ENCODE measurements at regions not wholly inside any gene's neighbourhood (a gene's known extent, or its start where the extent isn't known, plus 50 kb on each side); places are given as distances from the start of the nearest gene placed in this dataset.

DNA sequence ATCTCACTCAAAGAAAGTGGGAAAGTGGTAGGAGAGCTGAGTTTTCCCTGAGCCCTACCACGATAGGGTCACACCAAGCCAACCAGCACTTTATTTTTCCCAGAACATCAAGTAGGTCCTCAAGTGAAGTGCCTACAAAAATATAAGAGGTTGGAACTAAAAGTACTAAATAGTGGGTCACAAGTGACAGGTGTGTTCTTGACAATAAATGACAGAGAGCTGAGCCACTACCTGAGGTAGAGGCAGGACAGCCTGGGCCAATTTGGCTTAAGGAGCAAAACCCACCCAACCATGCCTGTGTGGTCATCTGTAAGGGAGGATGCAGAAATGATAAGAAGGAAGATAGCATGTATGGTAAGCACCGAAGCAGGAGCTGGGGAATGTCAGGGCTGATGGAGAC, 154.8 kb upstream of the SSTR4 start:
- no peak for ATAC-seq
- DNase-seq, result no peak
- intact Hi-C loops (cut with micrococcal nuclease), result no loop called here

DNA sequence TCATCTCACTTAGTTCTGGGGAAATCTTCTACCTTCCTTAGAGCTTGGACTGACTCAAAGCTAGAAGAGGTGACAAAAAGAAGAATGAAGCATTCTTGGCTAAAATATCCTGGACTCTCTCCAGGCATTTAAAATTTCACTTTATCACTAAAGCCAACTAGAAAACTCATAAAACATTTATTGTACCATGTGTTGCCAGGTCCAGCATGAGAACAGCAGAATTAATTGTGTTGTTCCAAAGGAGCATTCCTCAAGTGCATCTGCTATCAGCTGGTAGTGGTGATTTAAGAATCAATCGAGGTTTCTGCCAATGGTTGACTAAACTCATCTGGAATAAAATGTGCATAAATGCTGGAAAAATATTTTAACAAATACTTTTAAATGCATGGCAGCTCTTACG, 147.3 kb upstream of the SSTR4 start:
- intact Hi-C loops (cut with micrococcal nuclease), result no loop called here
- ATAC-seq, result no peak
- no peak for DNase-seq

DNA sequence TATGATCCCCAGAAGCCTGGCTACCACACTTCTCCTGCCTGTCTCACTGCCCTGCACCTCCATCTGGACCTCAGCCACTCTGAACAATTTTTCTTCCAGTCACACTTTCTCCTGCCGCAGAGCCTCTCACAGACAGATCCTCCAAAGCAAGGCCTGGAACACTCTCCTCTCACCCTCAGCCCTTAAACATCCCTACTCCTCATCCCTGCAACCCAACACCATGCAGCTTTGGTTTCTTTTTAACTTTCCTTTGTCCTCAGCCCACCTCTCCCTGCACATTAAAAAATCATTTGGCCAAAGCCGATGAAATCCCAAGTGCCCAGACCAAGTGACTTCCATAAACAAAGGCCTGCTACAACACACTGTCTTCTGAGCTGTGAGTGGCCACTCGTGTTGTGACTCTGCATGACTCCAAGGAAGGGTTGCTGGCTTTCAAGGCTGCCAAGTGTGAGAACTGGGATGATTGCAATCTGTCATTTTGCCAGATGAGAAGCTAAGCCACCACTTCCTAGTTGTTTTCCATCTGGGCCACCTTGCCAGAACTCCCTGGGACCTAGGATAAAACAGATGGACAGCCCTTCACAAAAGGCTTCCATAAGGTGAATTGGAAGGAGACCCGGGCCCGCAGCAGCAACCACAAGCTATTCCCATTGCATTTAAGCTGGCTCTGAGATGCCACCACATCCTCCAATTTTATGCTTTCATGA, 144.4 kb upstream of the SSTR4 start:
- ATAC-seq, result no peak
- no peak for DNase-seq
- intact Hi-C loops (cut with micrococcal nuclease), result no loop called here

DNA sequence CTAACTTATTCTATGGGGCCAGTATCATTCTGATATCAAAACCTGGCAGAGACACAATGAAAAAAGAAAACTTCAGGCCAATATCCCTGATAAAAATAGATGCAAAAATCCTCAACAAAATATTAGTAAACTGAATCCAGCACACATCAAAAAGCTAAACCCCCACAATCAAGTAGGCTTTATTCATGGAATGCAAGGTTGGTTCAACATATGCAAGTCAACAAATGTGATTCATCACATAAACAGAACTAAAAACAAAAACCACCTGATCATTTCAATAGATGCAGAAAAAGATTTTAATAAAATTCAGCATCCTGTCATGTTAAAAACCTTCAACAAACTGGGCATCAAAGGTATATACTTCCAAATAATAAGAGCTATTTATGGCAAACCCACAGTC, 133.9 kb upstream of the SSTR4 start:
- DNase-seq, result no peak
- intact Hi-C loops (cut with micrococcal nuclease), result no loop called here
- no peak for ATAC-seq

DNA sequence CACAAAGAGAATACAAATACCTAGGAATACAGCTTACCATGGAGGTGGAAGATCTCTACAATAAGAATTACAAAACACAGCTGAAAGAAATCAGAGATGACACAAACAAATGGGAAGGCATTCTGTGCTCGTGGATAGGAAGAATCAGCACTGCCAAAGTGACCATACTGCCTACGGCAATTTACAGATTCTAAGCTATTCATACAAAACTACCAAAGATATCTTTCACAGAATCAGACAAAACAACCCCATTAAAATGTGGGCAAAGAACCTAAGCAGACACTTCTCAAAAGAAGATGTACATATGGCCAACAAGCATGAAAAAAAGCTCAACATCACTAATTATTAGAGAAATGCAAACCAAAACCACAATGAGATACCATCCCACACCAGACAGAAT, 133.2 kb upstream of the SSTR4 start:
- intact Hi-C loops (cut with micrococcal nuclease), result no loop called here
- no peak for ATAC-seq

DNA sequence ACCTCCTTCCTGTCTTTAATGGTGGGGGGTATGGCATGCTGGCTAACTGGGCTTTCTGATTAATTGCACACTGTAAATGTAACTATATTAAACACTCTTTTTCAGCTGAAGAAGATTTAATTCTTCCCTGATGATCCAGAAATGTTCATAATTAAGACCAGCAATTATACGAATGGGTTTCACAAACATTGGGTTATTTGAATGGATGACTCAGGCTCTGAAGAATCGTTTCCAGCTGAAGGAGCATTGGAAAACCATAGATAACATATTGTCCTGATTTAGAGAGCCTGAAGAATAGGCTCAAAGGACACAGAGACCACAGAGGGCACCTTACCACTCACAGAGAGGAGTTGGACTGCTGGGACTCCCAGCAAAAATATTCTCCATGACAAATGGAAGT, 130.7 kb upstream of the SSTR4 start:
- DNase-seq (no peak), ATAC-seq (no peak)
- intact Hi-C loops (cut with micrococcal nuclease), result no loop called here

More for the DNA sequence above, 133.2 kb upstream of the SSTR4 start:
- DNase-seq, result no peak

DNA sequence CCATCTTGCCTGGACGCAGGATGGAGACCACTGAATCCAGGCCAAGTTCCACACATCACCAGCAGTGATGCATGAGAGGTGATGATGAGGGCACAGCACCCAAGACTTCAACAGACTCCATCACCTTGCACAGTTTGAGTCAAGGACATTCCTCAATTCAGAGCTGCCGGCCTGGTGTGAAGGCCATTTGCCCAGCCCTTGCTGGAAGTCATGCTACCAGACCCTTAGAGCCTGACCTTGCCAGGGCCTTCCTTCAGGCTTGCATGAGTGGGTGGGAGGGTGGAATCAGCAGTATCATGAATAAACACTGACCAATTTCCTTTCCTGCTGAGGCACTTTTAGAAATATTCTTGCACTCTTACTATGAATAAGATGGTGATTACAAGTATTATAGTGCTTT, 130.2 kb upstream of the SSTR4 start:
- intact Hi-C loops (cut with micrococcal nuclease), result no loop called here
- ATAC-seq, result no peak
- no peak for DNase-seq

DNA sequence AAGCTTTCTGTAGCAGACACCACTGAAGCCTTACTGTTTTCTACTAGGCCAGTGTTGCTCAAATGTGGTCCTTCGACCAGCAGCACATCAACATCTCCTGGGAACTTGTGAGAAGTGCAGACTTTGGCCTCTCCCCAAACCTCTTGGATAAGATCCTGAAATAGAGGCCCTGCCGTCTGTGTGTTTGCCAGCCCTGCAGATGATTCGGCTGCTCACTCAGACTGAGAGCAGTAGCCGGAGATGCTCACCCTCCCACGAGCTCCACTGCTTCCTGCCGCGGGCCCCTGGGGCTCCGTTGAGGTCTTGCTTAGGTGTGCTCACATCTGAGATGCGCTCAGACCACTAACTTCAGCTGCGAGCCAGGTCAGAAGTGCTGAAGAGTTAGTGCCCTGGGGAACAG, 129.5 kb upstream of the SSTR4 start:
- peak; percentile 91 for ATAC-seq
- peak; percentile 56 for DNase-seq
- intact Hi-C loops (cut with micrococcal nuclease), result no loop called here

DNA sequence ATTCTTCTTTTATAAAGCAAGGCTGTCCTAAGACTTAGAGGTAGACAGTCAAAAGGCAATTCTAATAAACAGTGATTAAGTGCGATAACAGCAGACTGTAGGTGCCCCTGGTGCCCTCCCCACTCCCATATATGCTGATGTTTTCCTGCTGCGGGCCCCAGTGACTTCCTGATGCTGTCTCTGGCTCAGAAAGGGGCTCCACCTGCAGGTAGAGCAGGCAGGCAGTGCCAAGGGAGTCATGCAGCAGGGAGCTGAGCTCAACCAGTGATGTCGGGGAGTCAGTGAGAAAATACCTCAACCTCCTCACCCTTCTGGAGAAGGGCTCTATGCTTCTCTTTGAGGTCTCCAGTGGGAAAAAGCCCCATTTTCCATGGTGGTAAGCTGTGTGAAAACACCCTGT, 126.7 kb upstream of the SSTR4 start:
- DNase-seq, result no peak
- no peak for ATAC-seq
- intact Hi-C loops (cut with micrococcal nuclease), result no loop called here

DNA sequence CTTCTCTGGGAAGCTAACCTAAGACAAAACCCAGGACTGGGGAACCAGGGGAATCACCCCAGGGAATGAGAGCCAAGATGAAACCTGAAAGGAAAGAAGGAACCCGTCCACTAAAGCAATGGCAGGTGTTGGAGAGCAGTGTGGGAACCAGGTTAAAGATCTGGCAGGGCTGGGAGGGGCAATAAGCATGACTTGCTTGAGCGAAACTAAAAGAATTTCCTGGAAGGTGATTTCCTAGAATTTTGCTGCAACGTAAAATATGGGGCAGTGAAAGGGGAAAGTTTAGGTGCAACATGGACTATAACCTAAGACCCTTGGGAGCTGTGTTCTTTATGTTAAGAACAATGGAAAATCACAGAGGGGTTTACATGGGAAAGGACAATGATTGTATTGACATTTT, 126.2 kb upstream of the SSTR4 start:
- ATAC-seq, result no peak
- intact Hi-C loops (cut with micrococcal nuclease), result no loop called here
- DNase-seq, result no peak

DNA sequence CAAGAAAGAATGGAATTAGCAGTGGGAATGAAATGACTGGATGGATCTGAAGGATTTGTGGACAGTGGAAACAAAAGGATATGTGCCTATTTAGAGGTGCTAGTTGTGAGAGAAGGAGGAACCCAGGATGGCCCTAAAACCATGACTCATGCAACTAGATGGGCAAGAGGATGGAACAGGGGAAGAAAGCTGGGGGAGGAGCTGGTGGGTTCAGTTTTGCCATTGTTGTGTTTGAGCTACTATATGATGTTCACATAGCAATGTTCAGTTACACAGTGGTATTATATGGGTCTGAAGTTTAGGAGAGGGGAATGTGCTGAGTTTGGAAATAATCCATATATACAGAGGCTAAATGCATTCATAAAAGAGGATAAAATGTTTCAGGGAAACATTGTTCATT, 125.7 kb upstream of the SSTR4 start:
- ATAC-seq, result no peak
- intact Hi-C loops (cut with micrococcal nuclease), result no loop called here
- no peak for DNase-seq

DNA sequence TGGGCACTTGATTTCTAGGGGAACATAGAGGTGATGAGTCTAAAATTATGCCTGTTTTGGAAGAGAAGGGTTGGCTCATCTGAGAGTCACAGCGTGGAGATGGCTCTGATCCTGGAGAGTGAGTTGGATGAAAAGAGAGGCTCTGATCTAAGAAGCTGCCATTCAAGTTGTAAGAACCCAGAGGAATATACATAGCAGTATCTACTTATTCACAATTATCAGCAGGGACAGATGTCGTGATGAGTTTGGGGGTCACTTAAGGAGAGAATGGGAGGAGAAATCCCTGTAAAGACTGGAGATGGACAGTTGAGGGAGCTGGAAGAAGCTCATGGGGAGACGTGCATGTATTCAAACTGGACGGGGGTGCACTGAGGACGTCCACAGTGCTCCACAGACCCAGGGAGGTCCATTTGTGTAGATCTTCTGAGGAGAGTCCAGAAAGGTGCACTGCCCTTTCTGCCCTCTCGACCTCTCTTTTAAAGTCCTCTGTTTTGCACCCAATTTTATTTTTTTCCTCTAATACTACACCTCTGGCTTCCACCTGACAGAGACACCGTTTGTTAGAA, 124.7 kb upstream of the SSTR4 start:
- DNase-seq (no peak), ATAC-seq (no peak)
- intact Hi-C loops (cut with micrococcal nuclease), result no loop called here

DNA sequence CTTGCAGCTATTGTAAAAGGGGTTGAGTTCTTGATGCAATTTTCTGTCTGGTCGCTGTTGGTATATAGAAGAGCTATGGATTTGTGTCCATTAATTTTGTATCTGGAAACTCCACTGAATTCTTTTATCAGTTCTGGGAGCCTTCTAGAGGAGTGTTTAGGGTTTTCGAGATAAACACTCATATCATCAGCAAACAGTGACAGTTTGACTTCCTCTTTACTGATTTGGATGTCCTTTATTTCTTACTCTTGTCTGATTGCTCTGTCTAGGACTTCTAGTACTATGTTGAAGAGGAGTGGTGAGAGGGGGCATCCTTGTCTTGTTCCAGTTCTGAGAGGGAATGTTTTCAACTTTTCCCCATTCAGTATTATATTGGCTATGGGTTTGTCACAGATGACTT, 120.8 kb upstream of the SSTR4 start:
- intact Hi-C loops (cut with micrococcal nuclease), result no loop called here
- DNase-seq, result no peak
- no peak for ATAC-seq

DNA sequence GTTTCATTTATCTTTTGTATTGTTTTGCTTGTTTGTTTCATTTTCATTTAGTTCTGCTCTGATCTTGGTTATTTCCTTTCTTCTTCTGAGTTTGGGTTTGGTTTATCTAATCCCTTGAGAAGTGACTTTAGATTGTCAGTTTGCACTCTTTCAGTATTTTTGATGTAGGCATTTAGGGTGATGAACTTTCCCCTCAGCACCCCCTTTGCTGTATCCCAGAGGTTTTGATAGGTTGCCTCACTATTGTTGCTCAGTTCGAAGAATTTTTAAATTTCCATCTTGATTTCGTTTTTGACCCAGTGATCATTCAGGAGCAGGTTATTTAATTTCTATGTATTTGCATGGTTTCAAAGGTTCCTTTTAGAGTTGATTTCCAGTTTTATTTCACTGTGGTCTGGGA, 119.6 kb upstream of the SSTR4 start:
- intact Hi-C loops (cut with micrococcal nuclease), result no loop called here
- DNase-seq (no peak), ATAC-seq (no peak)

DNA sequence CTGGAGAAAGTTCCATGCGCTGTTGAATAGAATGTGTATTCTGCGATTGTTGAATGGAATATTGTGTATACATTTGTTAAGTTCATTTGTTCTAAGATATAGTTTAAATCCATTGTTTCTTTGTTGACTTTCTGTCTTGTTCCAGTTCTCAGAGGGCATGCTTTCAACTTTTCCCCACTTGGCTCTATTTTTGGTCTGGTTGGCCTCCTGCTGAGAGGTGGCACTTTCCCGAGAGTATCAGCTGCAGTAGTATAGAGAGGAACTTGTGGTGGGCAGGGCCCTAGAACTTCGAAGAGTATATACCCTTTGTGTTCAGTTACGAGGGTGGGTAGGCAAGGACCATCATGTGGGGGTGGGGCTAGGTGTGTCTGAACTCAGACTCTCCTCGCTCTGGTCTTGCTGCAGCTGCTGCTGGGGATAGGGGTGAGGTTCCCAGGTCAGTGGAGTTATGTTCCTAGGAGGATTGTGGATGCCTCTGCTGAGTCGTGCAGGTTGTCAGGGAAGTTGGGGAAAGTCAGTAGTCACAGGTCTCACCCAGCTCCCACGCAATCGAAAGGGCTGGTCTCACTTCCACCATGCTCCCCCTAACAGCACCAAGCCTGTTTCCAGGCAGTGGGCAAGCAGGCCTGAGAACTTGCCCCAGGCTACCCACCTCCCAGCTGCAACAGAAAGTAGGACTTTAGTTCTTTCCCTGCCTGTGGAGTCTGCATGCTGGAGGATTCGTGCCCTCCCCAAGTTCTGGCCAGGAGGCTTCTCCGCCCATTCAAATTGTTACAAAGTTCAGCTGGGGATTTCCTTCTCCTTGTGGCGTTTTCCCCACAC, 118.9 kb upstream of the SSTR4 start:
- DNase-seq, result no peak
- peak; percentile 29 for ATAC-seq
- intact Hi-C loops (cut with micrococcal nuclease), result no loop called here

DNA sequence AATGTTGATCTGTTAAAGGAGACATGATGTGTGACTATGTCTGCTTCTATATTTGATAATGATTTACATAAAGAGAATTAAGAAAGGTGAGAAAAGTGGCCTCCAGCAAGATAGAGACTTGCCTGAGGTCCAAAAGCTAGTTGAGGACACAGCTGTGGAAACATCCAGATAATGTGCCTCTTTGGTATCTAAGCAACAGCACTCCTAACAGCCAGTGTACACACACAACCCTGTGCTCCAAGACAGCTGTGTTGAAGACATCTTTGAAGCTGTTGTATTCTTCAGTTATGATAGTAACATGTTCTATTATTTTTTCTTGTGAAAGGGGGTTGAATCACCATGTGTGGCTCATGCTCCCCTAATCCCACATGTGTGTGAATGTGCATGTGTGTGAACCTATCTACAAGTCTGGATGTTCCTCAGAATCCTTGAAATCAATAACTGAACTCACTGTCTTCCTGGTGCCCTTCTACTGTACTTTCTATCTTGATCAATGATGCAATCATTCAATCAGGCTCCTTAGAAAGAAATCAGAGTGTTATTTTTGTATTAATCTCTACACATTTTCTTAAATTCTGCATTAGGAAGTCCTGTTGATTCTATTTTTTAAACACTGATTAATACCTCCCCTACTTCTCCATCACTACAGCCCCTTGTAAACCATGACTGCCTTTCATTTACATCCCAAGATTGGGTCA, 116.7 kb upstream of the SSTR4 start:
- DNase-seq, result no peak
- ATAC-seq, result peak; percentile 37
- intact Hi-C loops (cut with micrococcal nuclease), result no loop called here

DNA sequence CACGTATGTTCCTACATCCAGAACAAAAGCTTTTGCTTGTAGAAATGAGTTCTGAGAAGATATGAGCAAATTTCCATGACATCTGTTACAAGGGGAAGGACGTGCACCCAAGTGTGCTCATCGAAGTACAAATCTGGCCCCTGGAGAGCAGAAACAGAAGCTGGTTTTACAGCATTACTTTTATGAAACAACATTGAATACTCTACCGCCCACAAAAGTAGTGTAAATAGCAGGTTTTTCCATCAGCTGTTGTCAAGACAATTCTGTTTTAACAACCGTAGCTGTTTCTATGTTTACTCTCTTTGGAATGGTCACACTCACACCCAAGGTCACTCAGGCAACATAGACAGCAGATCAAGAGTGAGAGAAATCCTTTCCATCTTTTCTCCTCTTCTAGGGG, 114.2 kb upstream of the SSTR4 start:
- ATAC-seq, result no peak
- intact Hi-C loops (cut with micrococcal nuclease), result no loop called here
- no peak for DNase-seq

DNA sequence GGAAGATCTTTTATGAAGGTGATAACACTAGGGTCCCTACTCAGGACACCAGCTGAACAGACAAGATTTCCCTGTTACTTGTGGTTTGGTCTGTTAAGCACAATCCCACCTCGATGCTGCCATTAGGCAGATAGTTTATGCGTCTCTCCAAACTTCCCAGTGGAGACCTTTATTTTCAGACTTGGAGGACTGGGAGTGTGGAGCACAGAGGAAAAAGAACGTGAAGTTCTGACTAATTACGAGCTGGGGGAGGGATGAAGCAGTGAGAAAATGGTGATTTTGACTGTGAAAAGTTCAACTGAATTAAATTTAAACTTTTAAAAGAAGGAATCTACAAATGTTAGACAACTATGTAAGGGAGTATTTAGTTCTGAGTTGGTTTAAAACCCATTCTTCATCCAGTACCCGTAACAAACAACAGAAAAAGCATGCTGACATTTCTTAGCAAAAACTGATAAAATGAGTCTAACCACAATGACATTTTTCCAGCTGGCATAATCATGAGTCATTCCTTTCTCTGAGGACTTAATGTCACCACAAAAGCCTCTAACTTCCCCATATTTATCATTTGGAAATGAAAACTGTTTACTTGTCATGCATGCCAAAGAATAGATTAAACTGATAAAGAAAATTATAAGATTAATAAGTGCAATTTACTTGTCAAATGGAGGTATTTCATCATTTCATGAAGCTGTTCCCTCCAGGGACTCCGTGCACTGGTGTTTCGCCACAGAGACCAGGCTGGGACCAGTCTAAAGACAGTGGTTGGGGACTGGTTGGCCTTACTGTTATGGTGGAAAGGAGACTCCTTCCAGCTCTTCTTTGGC, 113.3 kb upstream of the SSTR4 start:
- ATAC-seq (no peak), DNase-seq (no peak)
- intact Hi-C loops (cut with micrococcal nuclease), result no loop called here

DNA sequence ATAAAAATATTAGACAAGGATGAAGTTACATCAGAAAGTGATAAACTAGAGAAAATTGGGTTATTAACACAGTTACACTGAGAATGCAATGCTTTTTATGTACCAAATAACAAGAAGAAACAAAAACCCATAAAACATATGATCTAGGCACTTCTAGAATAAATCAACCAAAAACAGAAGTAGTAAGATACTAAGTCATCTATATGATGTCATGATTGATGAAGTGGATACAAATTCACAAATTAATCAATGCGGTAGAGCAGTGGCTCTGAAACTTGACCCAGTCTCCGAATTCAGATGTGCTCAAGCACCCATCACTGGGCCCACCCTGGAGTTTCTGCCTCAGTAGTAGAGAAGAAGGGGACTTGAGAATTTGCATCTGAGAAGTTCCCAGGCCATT, 112.1 kb upstream of the SSTR4 start:
- intact Hi-C loops (cut with micrococcal nuclease), result no loop called here
- ATAC-seq (no peak), DNase-seq (no peak)
